GM12878 (cell line): ENCODE measurements at regions not wholly inside any gene's neighbourhood (a gene's known extent, or its start where the extent isn't known, plus 50 kb on each side); places are given as distances from the start of the nearest gene placed in this dataset.

Source experiments
- ATAC-seq: fragments of 200-7000 bp; cut with Tn5 transposase; 3 replicates; pipeline ENCODE4 v1.9.1; 2020; ENCODE audit warnings: mild to moderate bottlenecking, moderate library complexity
- BruUV-seq: library from RNA; stranded (reverse); fragments of 400-500 nt; replicated peaks from 2 replicates; lab custom pipeline; 2021; lab: Mats Ljungman, UMichigan
- CTCF ChIA-PET: fragments of 300-600 bp; sonication (Branson Sonifier 250); formaldehyde crosslinking; extraction: SDS; loops from one replicate; lab custom pipeline; 2021; ENCODE audit warnings: inconsistent platforms; lab: Yijun Ruan, JAX
- POLR2A ChIA-PET: fragments of 350-600 bp; formaldehyde crosslinking; extraction: SDS; loops from one replicate; lab custom pipeline; 2021; ENCODE audit warnings: inconsistent platforms; lab: Charles Lee
- RAD21 ChIA-PET: fragments of 300-600 bp; sonication (Branson Sonifier 250); formaldehyde crosslinking; loops from one replicate; lab custom pipeline; 2023; ENCODE audit warnings: antibody characterized with exemption; ENCODE audit not compliant: unreplicated experiment; lab: Charles Lee
- SMC1A ChIA-PET: fragments of 300-600 bp; sonication (Branson Sonifier 250); formaldehyde crosslinking; loops from one replicate; lab custom pipeline; 2023; ENCODE audit not compliant: unreplicated experiment, uncharacterized antibody; lab: Charles Lee
- DNase-seq: peaks from one replicate; pipeline ENCODE4 v3.0.0-alpha.2; 2011; ENCODE audit warnings: low read depth, low spot score
- FAIRE-seq: peaks from 3 replicates; lab custom pipeline; 2011; peaks lifted over from hg19 to GRCh38; lab: Jason Lieb, UNC
- H2AFZ ChIP-seq: 2 replicates; pipeline ENCODE4 v1.6.0; 2011; ENCODE audit warnings: low read depth, low read length, control low read depth; ENCODE audit not compliant: control insufficient read depth
- H3K27ac ChIP-seq: 2 replicates; pipeline ENCODE4 v1.5.1; 2011; ENCODE audit warnings: control low read depth; ENCODE audit not compliant: control insufficient read depth, insufficient read depth
- H3K27me3 ChIP-seq, 2 experiments: replicated peaks in 1 of 2; 2 replicates each; pipeline versions ENCODE4 v1.6.0 to v1.6.1; 2011; ENCODE audit warnings: low read length in 1 of 2; ENCODE audit not compliant: control insufficient read depth in 2 of 2, insufficient read depth in 2 of 2
- H3K36me3 ChIP-seq, 2 experiments: 2 replicates each; pipeline ENCODE4 v1.5.1; 2011; ENCODE audit warnings: low read length in 1 of 2; ENCODE audit not compliant: control insufficient read depth in 2 of 2, insufficient read depth in 2 of 2
- H3K4me1 ChIP-seq: 2 replicates; pipeline ENCODE4 v1.6.1; 2011; ENCODE audit warnings: mild to moderate bottlenecking, low read length, moderate library complexity, mixed read lengths; ENCODE audit not compliant: control insufficient read depth, insufficient read depth
- H3K4me2 ChIP-seq: 2 replicates; pipeline ENCODE4 v1.6.0; 2011; ENCODE audit warnings: control low read depth; ENCODE audit not compliant: control insufficient read depth, insufficient read depth
- H3K4me3 ChIP-seq: fragments of 200-600 bp; sonication (generic); 2 replicates; pipeline ENCODE4 v1.5.1; 2016
- H3K79me2 ChIP-seq: 2 replicates; pipeline ENCODE4 v1.6.0; 2011; ENCODE audit warnings: low read length; ENCODE audit not compliant: control insufficient read depth, insufficient read depth
- H3K9ac ChIP-seq: 2 replicates; pipeline ENCODE4 v1.8.0; 2011; ENCODE audit warnings: low read length, control low read depth, mixed read lengths; ENCODE audit not compliant: control insufficient read depth, insufficient read depth
- H3K9me3 ChIP-seq: replicated peaks from 3 replicates; pipeline ENCODE4 v1.5.1; 2011; ENCODE audit warnings: mild to moderate bottlenecking, low read length; ENCODE audit not compliant: control insufficient read depth, insufficient read depth
- H4K20me1 ChIP-seq: 2 replicates; pipeline ENCODE4 v1.6.0; 2011; ENCODE audit not compliant: control insufficient read depth, insufficient read depth
- E2F8 ChIP-seq: fragments of 450-650 bp; IDR thresholded peaks from 2 replicates; pipeline ENCODE4 v1.6.1; 2018; ENCODE audit warnings: mild to moderate bottlenecking, low read depth, moderate library complexity; ENCODE audit not compliant: partially characterized antibody
- POLR2A ChIP-seq: IDR thresholded peaks from 2 replicates; pipeline ENCODE4 v1.6.1; 2011; ENCODE audit warnings: low read depth, mild to moderate bottlenecking, low read length
- RAD21 ChIP-seq: IDR thresholded peaks from 2 replicates; pipeline ENCODE4 v1.6.1; 2011; ENCODE audit warnings: mild to moderate bottlenecking, low read depth, low read length, moderate library complexity; ENCODE audit not compliant: insufficient read depth
- RCOR1 ChIP-seq: conservative IDR thresholded peaks from 2 replicates; pipeline ENCODE4 v1.6.1; 2012; ENCODE audit warnings: low read depth, low read length, improper control_type of control experiment
- RUNX3 ChIP-seq: IDR thresholded peaks from 2 replicates; pipeline ENCODE4 v1.6.1; 2012; ENCODE audit warnings: low read length, inconsistent platforms
- WGBS: methylation state at CpG from one replicate; pipeline ENCODE4 v1.1.6; 2016; ENCODE audit warnings: low lambda C conversion rate; ENCODE audit not compliant: insufficient replicate concordance, insufficient coverage; ENCODE audit errors: missing lambda C conversion rate; 5-methylcytosine and 5-hydroxymethylcytosine counted together
- in situ Hi-C: fragments of 300-500 bp; cut with MboI; formaldehyde crosslinking; loops from 9 replicates; pipeline ENCODE4 v1.14.3; 2018; ENCODE audit warnings: mixed read lengths
- intact Hi-C: fragments of 100-400 bp; cut with micrococcal nuclease; formaldehyde crosslinking; loops from one replicate; pipeline ENCODE4 v1.14.2; 2022; ENCODE audit not compliant: unreplicated experiment

GRCh38 chr1:36650200-36651065 is 167.7 kb upstream of the CSF3R start (continued):
- TF ChIP-seq E2F8 (no peak), POLR2A (no peak), RAD21 (peak; percentile 22; the same call in 1 of the 2 replicates)
- TF ChIP-seq, all 136 proteins: peak for 6

GRCh38 chr1:36645867-36646266 is 163.2 kb upstream of the CSF3R start:
- RAD21 ChIA-PET, result no interaction called here
- H3K36me3 ChIP-seq, result no peaks in the 10 kb centered on the region
- no TSS peak for BruUV-seq
- H3K4me2 ChIP-seq, result no peak overlapping the region
- H3K9me3 ChIP-seq, result no peaks in the 10 kb centered on the region
- no peaks in the 10 kb centered on the region for H4K20me1 ChIP-seq
- H2AFZ ChIP-seq, result no peak overlapping the region
- no peaks in the 10 kb centered on the region for H3K79me2 ChIP-seq
- no peak for ATAC-seq
- WGBS, result 21% methylated on average over 10 of the region's 10 CpGs
- SMC1A ChIA-PET, result no interaction called here
- no peaks in the 10 kb centered on the region for H3K4me1 ChIP-seq
- CTCF ChIA-PET, result no interaction called here
- DNase-seq, result no peak
- no peak overlapping the region for H3K4me3 ChIP-seq
- intact Hi-C loops, result no loop called here
- TF ChIP-seq RUNX3 (no peak), RCOR1 (no peak)
- POLR2A ChIA-PET, result no interaction called here
- H3K27me3 ChIP-seq, result no peaks in the 10 kb centered on the region; a peak in 4 of 4 replicates
- H3K9ac ChIP-seq, result no peak overlapping the region
- no peak for FAIRE-seq
- in situ Hi-C loops, result no loop called here
- H3K27ac ChIP-seq, result no peak overlapping the region
